ENCODE measurements at regions not wholly inside any gene's neighbourhood (a gene's known extent, or its start where the extent isn't known, plus 50 kb on each side); places are given as distances from the start of the nearest gene placed in this dataset.

DNA sequence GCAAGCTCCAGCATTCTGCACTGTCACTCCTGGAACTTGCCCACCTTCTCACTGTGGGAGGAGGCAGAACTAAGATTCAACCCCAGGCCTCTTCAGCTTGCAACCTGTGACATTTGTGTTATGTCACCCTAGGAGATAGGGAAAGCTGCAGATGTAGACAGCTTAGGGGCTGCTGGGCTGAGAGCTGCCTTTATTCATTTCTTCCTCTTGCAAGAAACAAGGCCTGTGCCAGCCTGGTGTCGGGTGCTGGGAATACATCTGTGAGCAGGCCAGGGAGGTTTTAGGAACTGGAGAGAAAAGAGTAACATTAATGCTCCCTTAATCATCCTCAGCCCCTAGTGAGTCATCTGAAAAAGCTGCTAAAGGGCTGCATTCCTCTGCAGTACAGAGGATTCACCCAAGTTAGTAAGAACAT, 101.8 kb downstream of the FGF18 start:
- no peaks in the 10 kb centered on the region for H3K4me1 ChIP-seq
- intact Hi-C loops (cut with DNase I) = no loop called here
- WGBS, 2 donors = 75 to 79% methylated on average over 1 of the region's 1 CpG
- TF ChIP-seq, protein P1, sequence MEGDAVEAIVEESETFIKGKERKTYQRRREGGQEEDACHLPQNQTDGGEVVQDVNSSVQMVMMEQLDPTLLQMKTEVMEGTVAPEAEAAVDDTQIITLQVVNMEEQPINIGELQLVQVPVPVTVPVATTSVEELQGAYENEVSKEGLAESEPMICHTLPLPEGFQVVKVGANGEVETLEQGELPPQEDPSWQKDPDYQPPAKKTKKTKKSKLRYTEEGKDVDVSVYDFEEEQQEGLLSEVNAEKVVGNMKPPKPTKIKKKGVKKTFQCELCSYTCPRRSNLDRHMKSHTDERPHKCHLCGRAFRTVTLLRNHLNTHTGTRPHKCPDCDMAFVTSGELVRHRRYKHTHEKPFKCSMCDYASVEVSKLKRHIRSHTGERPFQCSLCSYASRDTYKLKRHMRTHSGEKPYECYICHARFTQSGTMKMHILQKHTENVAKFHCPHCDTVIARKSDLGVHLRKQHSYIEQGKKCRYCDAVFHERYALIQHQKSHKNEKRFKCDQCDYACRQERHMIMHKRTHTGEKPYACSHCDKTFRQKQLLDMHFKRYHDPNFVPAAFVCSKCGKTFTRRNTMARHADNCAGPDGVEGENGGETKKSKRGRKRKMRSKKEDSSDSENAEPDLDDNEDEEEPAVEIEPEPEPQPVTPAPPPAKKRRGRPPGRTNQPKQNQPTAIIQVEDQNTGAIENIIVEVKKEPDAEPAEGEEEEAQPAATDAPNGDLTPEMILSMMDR (IDR thresholded peaks at IDR 0.05) = no peak
- no peak for TF ChIP-seq POLR2A (IDR thresholded peaks at IDR 0.05)
- H3K4me3 ChIP-seq = no peak overlapping the region
- no peaks in the 10 kb centered on the region for H3K9me3 ChIP-seq
- DNase-seq = peak in 1 of 4 donors; percentile 31
- no peaks in the 10 kb centered on the region for H3K36me3 ChIP-seq (replicated peaks in 1 of 2; ENCODE audit: insufficient read depth in 1 of 2, low read depth in 2 of 2)
- no peaks in the 10 kb centered on the region for H3K27me3 ChIP-seq
- ATAC-seq = peak; percentile 35
- H3K27ac ChIP-seq = no peak overlapping the region

DNA sequence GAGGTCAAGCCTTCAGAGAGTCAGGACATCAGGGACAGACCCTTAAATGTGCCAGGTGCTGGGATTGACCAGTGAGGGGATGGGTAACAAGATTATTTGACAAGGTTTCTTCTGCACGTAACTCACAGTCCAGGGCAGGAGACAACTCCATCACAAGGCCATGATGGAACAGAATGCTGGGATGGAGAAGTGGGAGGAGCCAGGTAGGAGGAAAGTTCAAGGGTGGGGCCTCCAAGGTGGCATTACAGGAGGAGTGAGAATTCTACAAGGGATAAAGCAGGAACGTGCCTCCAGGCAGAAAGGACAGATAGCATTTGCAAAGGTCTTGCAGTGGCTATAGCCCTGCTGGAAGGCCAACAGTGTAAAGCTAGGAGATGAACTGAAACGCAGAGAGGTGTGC, 102.2 kb downstream of the FGF18 start:
- intact Hi-C loops (cut with DNase I) = no loop called here
- ATAC-seq (no peak), DNase-seq (no peak)
- Histone ChIP-seq H3K9me3 (no peaks in the 10 kb centered on the region), H3K27ac (no peak overlapping the region), H3K4me1 (no peaks in the 10 kb centered on the region), H3K36me3 (replicated peaks in 1 of 2; ENCODE audit: insufficient read depth in 1 of 2, low read depth in 2 of 2) (no peaks in the 10 kb centered on the region), H3K27me3 (no peaks in the 10 kb centered on the region), H3K4me3 (no peak overlapping the region)
- 61 to 71% methylated on average over 3 of the region's 3 CpGs for WGBS, 2 donors
- no peak for TF ChIP-seq POLR2A (IDR thresholded peaks at IDR 0.05)
- TF ChIP-seq, protein P1 (IDR thresholded peaks at IDR 0.05) = no peak

DNA sequence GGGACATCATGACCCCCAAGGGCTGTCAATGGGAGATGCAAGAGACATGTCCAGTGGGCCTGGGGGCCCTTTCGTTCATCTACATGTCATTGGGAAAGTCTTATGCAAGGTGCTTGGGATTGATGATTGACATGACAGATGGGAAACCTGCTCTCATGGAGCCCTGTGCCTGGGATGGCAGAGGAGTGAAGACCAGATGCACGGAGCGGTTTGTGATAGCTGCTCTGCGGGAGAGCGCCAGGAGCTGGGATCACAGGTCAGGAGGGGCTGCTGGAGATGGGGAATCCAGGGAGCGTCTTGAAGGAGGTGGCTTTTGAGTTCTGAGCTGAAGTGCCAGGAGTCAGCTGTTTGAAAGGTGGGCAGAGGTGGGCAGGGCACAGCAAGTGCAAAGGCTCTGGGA, 104.3 kb downstream of the FGF18 start:
- H3K4me1 ChIP-seq = no peaks in the 10 kb centered on the region
- no peak for ATAC-seq
- DNase-seq = no peak

DNA sequence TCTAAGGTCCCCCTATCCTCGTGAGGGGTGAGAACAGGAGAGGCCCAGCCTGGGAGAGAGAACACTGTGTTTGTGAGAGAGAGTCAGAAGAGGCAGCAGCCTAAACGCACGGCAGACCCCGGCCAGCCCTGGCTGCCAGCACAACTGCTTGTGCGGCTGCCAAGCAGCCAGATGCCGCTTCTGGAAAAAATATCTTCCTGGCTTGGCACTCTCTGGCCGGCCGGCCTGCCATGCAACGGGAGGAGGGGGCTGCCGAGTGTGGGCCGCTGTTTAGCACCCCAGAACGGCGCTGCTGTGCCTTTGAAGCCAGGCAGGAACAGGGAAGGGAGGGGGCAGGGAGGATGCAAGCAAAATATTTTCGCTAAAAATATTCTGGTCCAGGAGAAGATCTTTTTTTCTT, 105.0 kb downstream of the FGF18 start:
- TF ChIP-seq POLR2A (IDR thresholded peaks at IDR 0.05) = no peak
- TF ChIP-seq, protein P1 (IDR thresholded peaks at IDR 0.05) = no peak
- no peak for DNase-seq
- Histone ChIP-seq H3K36me3 (replicated peaks in 1 of 2; ENCODE audit: insufficient read depth in 1 of 2, low read depth in 2 of 2) (no peaks in the 10 kb centered on the region), H3K4me1 (no peaks in the 10 kb centered on the region), H3K4me3 (no peak overlapping the region), H3K9me3 (no peaks in the 10 kb centered on the region), H3K27ac (no peak overlapping the region), H3K27me3 (no peaks in the 10 kb centered on the region)
- intact Hi-C loops (cut with DNase I) = no loop called here
- no peak for ATAC-seq
- WGBS, 2 donors = 38 to 49% methylated on average over 11 to 14 of the region's 14 CpGs

More for the DNA sequence above, 104.3 kb downstream of the FGF18 start:
- H3K27ac ChIP-seq = no peak overlapping the region
- H3K9me3 ChIP-seq = no peaks in the 10 kb centered on the region
- TF ChIP-seq, protein P1 (IDR thresholded peaks at IDR 0.05) = no peak
- TF ChIP-seq POLR2A (IDR thresholded peaks at IDR 0.05) = no peak
- H3K4me3 ChIP-seq = no peak overlapping the region
- intact Hi-C loops (cut with DNase I) = no loop called here
- H3K36me3 ChIP-seq (replicated peaks in 1 of 2; ENCODE audit: insufficient read depth in 1 of 2, low read depth in 2 of 2) = no peaks in the 10 kb centered on the region
- H3K27me3 ChIP-seq = no peaks in the 10 kb centered on the region
- WGBS, 2 donors = 72 to 79% methylated on average over 6 of the region's 6 CpGs

DNA sequence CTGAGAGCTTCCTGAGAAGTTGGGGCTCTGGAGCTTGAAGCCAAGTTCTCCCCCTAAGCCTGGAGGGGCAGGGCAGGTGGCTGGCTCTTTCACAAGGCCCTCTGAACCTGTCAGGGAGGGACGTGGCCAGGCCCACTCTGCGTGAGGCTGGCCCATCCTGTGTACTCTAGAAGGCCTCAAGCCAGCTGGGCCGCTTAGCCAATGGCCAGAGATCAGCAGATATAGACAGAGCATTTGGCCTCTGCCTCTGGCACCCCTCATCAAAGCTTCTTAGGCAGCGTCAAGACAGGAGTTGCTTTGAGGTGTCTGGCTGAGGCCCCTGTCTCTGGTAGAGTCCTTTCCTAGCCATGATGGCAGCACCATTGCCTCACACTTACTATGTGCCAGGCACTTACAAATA, 105.6 kb downstream of the FGF18 start:
- intact Hi-C loops (cut with DNase I) = no loop called here
- Histone ChIP-seq H3K27me3 (no peaks in the 10 kb centered on the region), H3K9me3 (no peaks in the 10 kb centered on the region), H3K36me3 (replicated peaks in 1 of 2; ENCODE audit: insufficient read depth in 1 of 2, low read depth in 2 of 2) (no peaks in the 10 kb centered on the region), H3K4me3 (no peak overlapping the region), H3K27ac (no peak overlapping the region), H3K4me1 (no peaks in the 10 kb centered on the region)
- TF ChIP-seq POLR2A (IDR thresholded peaks at IDR 0.05) = no peak
- 64% methylated on average over 4 of the region's 4 CpGs for WGBS, 2 donors
- DNase-seq = no peak
- ATAC-seq = no peak

Data from body of pancreas (tissue), 4 donors.